BLaER1 (cell line): ENCODE measurements at regions not wholly inside any gene's neighbourhood (a gene's known extent, or its start where the extent isn't known, plus 50 kb on each side); places are given as distances from the start of the nearest gene placed in this dataset.

Source experiments
- H3K27ac ChIP-seq: shearing (Covaris generic); formaldehyde crosslinking; 2 replicates; pipeline ENCODE4 v1.8.1; 2022
- H3K27me3 ChIP-seq: shearing (Covaris generic); formaldehyde crosslinking; 2 replicates; pipeline ENCODE4 v1.8.1; 2022
- H3K36me3 ChIP-seq: shearing (Covaris generic); formaldehyde crosslinking; 2 replicates; pipeline ENCODE4 v1.8.1; 2022
- H3K4me1 ChIP-seq: shearing (Covaris generic); formaldehyde crosslinking; 2 replicates; pipeline ENCODE4 v1.8.1; 2022
- H3K4me2 ChIP-seq: shearing (Covaris generic); formaldehyde crosslinking; 2 replicates; pipeline ENCODE4 v1.8.1; 2022
- H3K4me3 ChIP-seq: shearing (Covaris generic); formaldehyde crosslinking; 2 replicates; pipeline ENCODE4 v1.8.1; 2022
- H3K9ac ChIP-seq: shearing (Covaris generic); formaldehyde crosslinking; 2 replicates; pipeline ENCODE4 v1.8.1; 2022
- H3K9me3 ChIP-seq: shearing (Covaris generic); formaldehyde crosslinking; 2 replicates; pipeline ENCODE4 v1.8.1; 2022
- H4K20me1 ChIP-seq: shearing (Covaris generic); formaldehyde crosslinking; 2 replicates; pipeline ENCODE4 v1.8.1; 2022
- Cebpa-rat ChIP-seq: shearing (Covaris generic); IDR thresholded peaks from 2 replicates; pipeline ENCODE4 v1.8.1; 2022

GRCh38 chr5:33160871-33161270 lies 279.9 kb upstream of the TARS1 start:
- no peaks in the 10 kb centered on the region for H4K20me1 ChIP-seq

GRCh38 chr5:33161421-33161820 lies 279.3 kb upstream of the TARS1 start:
- no peak for TF ChIP-seq Cebpa-rat
- Histone ChIP-seq H3K27ac (no peak overlapping the region), H4K20me1 (no peaks in the 10 kb centered on the region), H3K36me3 (no peaks in the 10 kb centered on the region), H3K9ac (no peak overlapping the region), H3K27me3 (no peaks in the 10 kb centered on the region), H3K4me3 (no peak overlapping the region), H3K4me2 (no peak overlapping the region), H3K4me1 (no peaks in the 10 kb centered on the region), H3K9me3 (peaks cover 7% of the 10 kb centered on the region; the same call in 1 of the 2 replicates)

More at GRCh38 chr5:33160871-33161270, 279.9 kb upstream of the TARS1 start:
- Histone ChIP-seq H3K4me1 (no peaks in the 10 kb centered on the region), H3K9ac (no peak overlapping the region), H3K9me3 (peaks cover 7% of the 10 kb centered on the region; the same call in 1 of the 2 replicates), H3K4me2 (no peak overlapping the region), H3K36me3 (no peaks in the 10 kb centered on the region), H3K27ac (no peak overlapping the region), H3K4me3 (no peak overlapping the region), H3K27me3 (no peaks in the 10 kb centered on the region)
- TF ChIP-seq Cebpa-rat = no peak

- Histone ChIP-seq H3K9me3 (peaks cover 7% of the 10 kb centered on the region; the same call in 1 of the 2 replicates), H4K20me1 (no peaks in the 10 kb centered on the region), H3K27ac (no peak overlapping the region), H3K9ac (no peak overlapping the region), H3K4me2 (no peak overlapping the region), H3K36me3 (no peaks in the 10 kb centered on the region), H3K4me1 (no peaks in the 10 kb centered on the region), H3K27me3 (no peaks in the 10 kb centered on the region), H3K4me3 (no peak overlapping the region)
- TF ChIP-seq Cebpa-rat = no peak
Measured at GRCh38 chr5:33162057-33162456, 278.7 kb upstream of the TARS1 start.

GRCh38 chr5:33166522-33166921 lies 274.2 kb upstream of the TARS1 start:
- Histone ChIP-seq H3K4me3 (no peak overlapping the region), H3K4me1 (no peaks in the 10 kb centered on the region), H3K27ac (no peak overlapping the region), H3K27me3 (no peaks in the 10 kb centered on the region), H4K20me1 (no peaks in the 10 kb centered on the region), H3K36me3 (no peaks in the 10 kb centered on the region), H3K9me3 (peaks cover 16% of the 10 kb centered on the region; the same call in 1 of the 2 replicates), H3K9ac (no peak overlapping the region), H3K4me2 (no peak overlapping the region)
- no peak for TF ChIP-seq Cebpa-rat

- TF ChIP-seq Cebpa-rat = no peak
Measured at GRCh38 chr5:33166948-33167347, 273.8 kb upstream of the TARS1 start.

GRCh38 chr5:33167541-33167940 lies 273.2 kb upstream of the TARS1 start:
- no peaks in the 10 kb centered on the region for H3K36me3 ChIP-seq
- no peak overlapping the region for H3K9ac ChIP-seq
- H3K4me3 ChIP-seq = no peak overlapping the region
- H3K4me2 ChIP-seq = no peak overlapping the region
- TF ChIP-seq Cebpa-rat = no peak
- H3K9me3 ChIP-seq = peaks cover 10% of the 10 kb centered on the region; the same call in 1 of the 2 replicates
- H3K4me1 ChIP-seq = no peaks in the 10 kb centered on the region
- no peak overlapping the region for H3K27ac ChIP-seq
- H4K20me1 ChIP-seq = no peaks in the 10 kb centered on the region
- H3K27me3 ChIP-seq = no peaks in the 10 kb centered on the region

More at GRCh38 chr5:33166948-33167347, 273.8 kb upstream of the TARS1 start:
- no peaks in the 10 kb centered on the region for H3K36me3 ChIP-seq
- no peaks in the 10 kb centered on the region for H3K27me3 ChIP-seq
- no peak overlapping the region for H3K9ac ChIP-seq
- H3K27ac ChIP-seq = no peak overlapping the region
- no peak overlapping the region for H3K4me3 ChIP-seq
- peaks cover 14% of the 10 kb centered on the region; the same call in 1 of the 2 replicates for H3K9me3 ChIP-seq
- no peak overlapping the region for H3K4me2 ChIP-seq
- H3K4me1 ChIP-seq = no peaks in the 10 kb centered on the region
- H4K20me1 ChIP-seq = no peaks in the 10 kb centered on the region

- Histone ChIP-seq H3K4me1 (no peaks in the 10 kb centered on the region), H4K20me1 (no peaks in the 10 kb centered on the region), H3K27me3 (no peaks in the 10 kb centered on the region), H3K9me3 (peaks cover 10% of the 10 kb centered on the region; the same call in 1 of the 2 replicates), H3K4me3 (no peak overlapping the region), H3K4me2 (no peak overlapping the region), H3K27ac (no peak overlapping the region), H3K9ac (no peak overlapping the region), H3K36me3 (no peaks in the 10 kb centered on the region)
- no peak for TF ChIP-seq Cebpa-rat
Measured at GRCh38 chr5:33170411-33170810, 270.4 kb upstream of the TARS1 start.

GRCh38 chr5:33174383-33174782 lies 266.4 kb upstream of the TARS1 start:
- Histone ChIP-seq H3K36me3 (no peaks in the 10 kb centered on the region), H3K4me3 (no peak overlapping the region), H3K4me1 (no peaks in the 10 kb centered on the region), H3K27ac (no peak overlapping the region), H3K4me2 (no peak overlapping the region), H4K20me1 (no peaks in the 10 kb centered on the region), H3K9ac (no peak overlapping the region), H3K9me3 (peaks cover 10% of the 10 kb centered on the region; the same call in 1 of the 2 replicates), H3K27me3 (no peaks in the 10 kb centered on the region)
- no peak for TF ChIP-seq Cebpa-rat

- Histone ChIP-seq H3K27ac (no peak overlapping the region), H3K4me3 (no peak overlapping the region), H3K36me3 (no peaks in the 10 kb centered on the region), H3K9me3 (no peaks in the 10 kb centered on the region), H3K27me3 (no peaks in the 10 kb centered on the region), H4K20me1 (no peaks in the 10 kb centered on the region), H3K9ac (no peak overlapping the region), H3K4me2 (no peak overlapping the region), H3K4me1 (peaks cover 7% of the 10 kb centered on the region)
- no peak for TF ChIP-seq Cebpa-rat
Measured at GRCh38 chr5:33179301-33179700, 261.5 kb upstream of the TARS1 start.

- TF ChIP-seq Cebpa-rat = no peak
- peaks cover 7% of the 10 kb centered on the region for H3K4me1 ChIP-seq
- no peak overlapping the region for H3K9ac ChIP-seq
- no peaks in the 10 kb centered on the region for H3K36me3 ChIP-seq
- no peaks in the 10 kb centered on the region for H3K9me3 ChIP-seq
- H4K20me1 ChIP-seq = no peaks in the 10 kb centered on the region
- no peak overlapping the region for H3K27ac ChIP-seq
- H3K27me3 ChIP-seq = no peaks in the 10 kb centered on the region
- no peak overlapping the region for H3K4me2 ChIP-seq
- H3K4me3 ChIP-seq = no peak overlapping the region
Measured at GRCh38 chr5:33180900-33181299, 259.9 kb upstream of the TARS1 start.

- Histone ChIP-seq H3K4me2 (peak overlapping the region; percentile 29; the same call in 1 of the 2 replicates), H3K36me3 (no peaks in the 10 kb centered on the region), H3K27ac (no peak overlapping the region), H3K4me1 (peaks cover 7% of the 10 kb centered on the region), H3K9ac (no peak overlapping the region), H3K9me3 (no peaks in the 10 kb centered on the region), H3K27me3 (no peaks in the 10 kb centered on the region), H3K4me3 (no peak overlapping the region), H4K20me1 (no peaks in the 10 kb centered on the region)
- no peak for TF ChIP-seq Cebpa-rat
Measured at GRCh38 chr5:33182986-33183385, 257.8 kb upstream of the TARS1 start.
